ENCODE measurements at regions not wholly inside any gene's neighbourhood (a gene's known extent, or its start where the extent isn't known, plus 50 kb on each side); places are given as distances from the start of the nearest gene placed in this dataset.
"Not testable (repeated sequence)": the region's sequence is repeated elsewhere in the genome, so short reads cannot be mapped to it uniquely, and the experiment has no call there.

GRCh38 chr3:157859541-157859940 is 246.7 kb downstream of the SHOX2 start:
- Histone ChIP-seq H3K27me3 (ENCODE audit: control insufficient read depth, insufficient read depth, low read length) (no peaks in the 10 kb centered on the region), H3K27ac (ENCODE audit: low read length) (no peak overlapping the region), H3K4me1 (ENCODE audit: control insufficient read depth, insufficient read depth, low read length) (no peaks in the 10 kb centered on the region), H3K9me3 (ENCODE audit: control insufficient read depth, low read depth, low read length) (no peaks in the 10 kb centered on the region), H3K36me3 (ENCODE audit: control insufficient read depth, insufficient read depth, low read length) (no peaks in the 10 kb centered on the region), H3K4me3 (ENCODE audit: low read length) (no peak overlapping the region)
- WGBS (ENCODE audit: insufficient coverage, low lambda C conversion rate): no CpG with 5 or more reads among the region's 2 CpGs
- DNase-seq: no peak

GRCh38 chr3:157858821-157859220 is 247.4 kb downstream of the SHOX2 start:
- Histone ChIP-seq H3K27ac (ENCODE audit: low read length) (no peak overlapping the region), H3K4me3 (ENCODE audit: low read length) (no peak overlapping the region), H3K9me3 (ENCODE audit: control insufficient read depth, low read depth, low read length) (no peaks in the 10 kb centered on the region), H3K36me3 (ENCODE audit: control insufficient read depth, insufficient read depth, low read length) (no peaks in the 10 kb centered on the region), H3K27me3 (ENCODE audit: control insufficient read depth, insufficient read depth, low read length) (no peaks in the 10 kb centered on the region), H3K4me1 (ENCODE audit: control insufficient read depth, insufficient read depth, low read length) (no peaks in the 10 kb centered on the region)
- WGBS (ENCODE audit: insufficient coverage, low lambda C conversion rate): no CpG with 5 or more reads among the region's 1 CpG
- no peak for DNase-seq

- 50% methylated on average over 1 of the region's 5 CpGs for WGBS (ENCODE audit: insufficient coverage, low lambda C conversion rate)
Observed at GRCh38 chr3:157857440-157857839, 248.8 kb downstream of the SHOX2 start.

GRCh38 chr3:157856078-157856939 is 249.9 kb downstream of the SHOX2 start:
- WGBS (ENCODE audit: insufficient coverage, low lambda C conversion rate): 34% methylated on average over 6 of the region's 6 CpGs
- no peak overlapping the region for H3K27ac ChIP-seq (ENCODE audit: low read length)
- no peak for DNase-seq
- no peak overlapping the region for H3K4me3 ChIP-seq (ENCODE audit: low read length)
- H3K4me1 ChIP-seq (ENCODE audit: control insufficient read depth, insufficient read depth, low read length): no peaks in the 10 kb centered on the region
- H3K9me3 ChIP-seq (ENCODE audit: control insufficient read depth, low read depth, low read length): no peaks in the 10 kb centered on the region
- no peaks in the 10 kb centered on the region for H3K36me3 ChIP-seq (ENCODE audit: control insufficient read depth, insufficient read depth, low read length)
- no peaks in the 10 kb centered on the region for H3K27me3 ChIP-seq (ENCODE audit: control insufficient read depth, insufficient read depth, low read length)

More at GRCh38 chr3:157857440-157857839, 248.8 kb downstream of the SHOX2 start:
- Histone ChIP-seq H3K9me3 (ENCODE audit: control insufficient read depth, low read depth, low read length) (no peaks in the 10 kb centered on the region), H3K4me1 (ENCODE audit: control insufficient read depth, insufficient read depth, low read length) (no peaks in the 10 kb centered on the region), H3K27me3 (ENCODE audit: control insufficient read depth, insufficient read depth, low read length) (no peaks in the 10 kb centered on the region), H3K4me3 (ENCODE audit: low read length) (no peak overlapping the region), H3K36me3 (ENCODE audit: control insufficient read depth, insufficient read depth, low read length) (no peaks in the 10 kb centered on the region), H3K27ac (ENCODE audit: low read length) (no peak overlapping the region)
- no peak for DNase-seq

GRCh38 chr3:157845839-157846238 is 260.4 kb downstream of the SHOX2 start:
- not testable (repeated sequence) for H3K36me3 ChIP-seq (ENCODE audit: control insufficient read depth, insufficient read depth, low read length); H3K27ac ChIP-seq (ENCODE audit: low read length); DNase-seq; H3K27me3 ChIP-seq (ENCODE audit: control insufficient read depth, insufficient read depth, low read length); H3K4me1 ChIP-seq (ENCODE audit: control insufficient read depth, insufficient read depth, low read length); H3K9me3 ChIP-seq (ENCODE audit: control insufficient read depth, low read depth, low read length); H3K4me3 ChIP-seq (ENCODE audit: low read length)
- WGBS (ENCODE audit: insufficient coverage, low lambda C conversion rate): 88% methylated on average over 3 of the region's 7 CpGs

GRCh38 chr3:157844800-157845565 is 261.2 kb downstream of the SHOX2 start:
- no peaks in the 10 kb centered on the region for H3K27me3 ChIP-seq (ENCODE audit: control insufficient read depth, insufficient read depth, low read length)
- no peaks in the 10 kb centered on the region for H3K9me3 ChIP-seq (ENCODE audit: control insufficient read depth, low read depth, low read length)
- no CpG with 5 or more reads among the region's 4 CpGs for WGBS (ENCODE audit: insufficient coverage, low lambda C conversion rate)
- H3K4me3 ChIP-seq (ENCODE audit: low read length): no peak overlapping the region
- H3K4me1 ChIP-seq (ENCODE audit: control insufficient read depth, insufficient read depth, low read length): no peaks in the 10 kb centered on the region
- no peaks in the 10 kb centered on the region for H3K36me3 ChIP-seq (ENCODE audit: control insufficient read depth, insufficient read depth, low read length)
- H3K27ac ChIP-seq (ENCODE audit: low read length): no peak overlapping the region
- DNase-seq: no peak

- no peaks in the 10 kb centered on the region for H3K27me3 ChIP-seq (ENCODE audit: control insufficient read depth, insufficient read depth, low read length)
- no peak for DNase-seq
- 80% methylated on average over 1 of the region's 3 CpGs for WGBS (ENCODE audit: insufficient coverage, low lambda C conversion rate)
Observed at GRCh38 chr3:157844216-157844615, 262.0 kb downstream of the SHOX2 start.

GRCh38 chr3:157841029-157841428 is 265.2 kb downstream of the SHOX2 start:
- DNase-seq: no peak
- no peaks in the 10 kb centered on the region for H3K36me3 ChIP-seq (ENCODE audit: control insufficient read depth, insufficient read depth, low read length)
- H3K9me3 ChIP-seq (ENCODE audit: control insufficient read depth, low read depth, low read length): no peaks in the 10 kb centered on the region
- no peaks in the 10 kb centered on the region for H3K27me3 ChIP-seq (ENCODE audit: control insufficient read depth, insufficient read depth, low read length)
- WGBS (ENCODE audit: insufficient coverage, low lambda C conversion rate): 90% methylated on average over 2 of the region's 3 CpGs
- H3K27ac ChIP-seq (ENCODE audit: low read length): no peak overlapping the region
- H3K4me3 ChIP-seq (ENCODE audit: low read length): no peak overlapping the region
- H3K4me1 ChIP-seq (ENCODE audit: control insufficient read depth, insufficient read depth, low read length): no peaks in the 10 kb centered on the region

More at GRCh38 chr3:157844216-157844615, 262.0 kb downstream of the SHOX2 start:
- H3K36me3 ChIP-seq (ENCODE audit: control insufficient read depth, insufficient read depth, low read length): no peaks in the 10 kb centered on the region
- no peak overlapping the region for H3K4me3 ChIP-seq (ENCODE audit: low read length)
- no peaks in the 10 kb centered on the region for H3K4me1 ChIP-seq (ENCODE audit: control insufficient read depth, insufficient read depth, low read length)
- H3K27ac ChIP-seq (ENCODE audit: low read length): no peak overlapping the region
- H3K9me3 ChIP-seq (ENCODE audit: control insufficient read depth, low read depth, low read length): no peaks in the 10 kb centered on the region

GRCh38 chr3:157840564-157840963 is 265.7 kb downstream of the SHOX2 start:
- no peak overlapping the region for H3K4me3 ChIP-seq (ENCODE audit: low read length)
- no peaks in the 10 kb centered on the region for H3K27me3 ChIP-seq (ENCODE audit: control insufficient read depth, insufficient read depth, low read length)
- no peak for DNase-seq
- no peaks in the 10 kb centered on the region for H3K9me3 ChIP-seq (ENCODE audit: control insufficient read depth, low read depth, low read length)
- 100% methylated on average over 1 of the region's 2 CpGs for WGBS (ENCODE audit: insufficient coverage, low lambda C conversion rate)
- no peaks in the 10 kb centered on the region for H3K36me3 ChIP-seq (ENCODE audit: control insufficient read depth, insufficient read depth, low read length)
- no peaks in the 10 kb centered on the region for H3K4me1 ChIP-seq (ENCODE audit: control insufficient read depth, insufficient read depth, low read length)
- no peak overlapping the region for H3K27ac ChIP-seq (ENCODE audit: low read length)

- H3K36me3 ChIP-seq (ENCODE audit: control insufficient read depth, insufficient read depth, low read length): no peaks in the 10 kb centered on the region
- no peak for DNase-seq
- no CpG with 5 or more reads among the region's 7 CpGs for WGBS (ENCODE audit: insufficient coverage, low lambda C conversion rate)
Observed at GRCh38 chr3:157838457-157838856, 267.8 kb downstream of the SHOX2 start.

More at GRCh38 chr3:157838457-157838856, 267.8 kb downstream of the SHOX2 start:
- Histone ChIP-seq H3K4me1 (ENCODE audit: control insufficient read depth, insufficient read depth, low read length) (no peaks in the 10 kb centered on the region), H3K4me3 (ENCODE audit: low read length) (no peak overlapping the region), H3K27ac (ENCODE audit: low read length) (no peak overlapping the region), H3K9me3 (ENCODE audit: control insufficient read depth, low read depth, low read length) (no peaks in the 10 kb centered on the region), H3K27me3 (ENCODE audit: control insufficient read depth, insufficient read depth, low read length) (peaks cover 2% of the 10 kb centered on the region)
